SK-N-SH treated with all-trans-retinoic acid at 6 μM for 48 hours (cell line): ENCODE measurements at regions not wholly inside any gene's neighbourhood (a gene's known extent, or its start where the extent isn't known, plus 50 kb on each side); places are given as distances from the start of the nearest gene placed in this dataset.

Experiments used
- BACH2 ChIP-seq: fragments of 250-450 bp; sonication (Bioruptor Pico); IDR thresholded peaks from 2 replicates; pipeline ENCODE4 v1.9.0; 2021; ENCODE audit warnings: mild to moderate bottlenecking, borderline replicate concordance
- CREB5 ChIP-seq: fragments of 250-450 bp; sonication (Bioruptor Pico); IDR thresholded peaks from 2 replicates; pipeline ENCODE4 v1.5.1; 2020; ENCODE audit warnings: low read depth, mild to moderate bottlenecking, moderate library complexity
- CSDC2 ChIP-seq: fragments of 250-450 bp; sonication (Bioruptor Pico); IDR thresholded peaks from 2 replicates; pipeline ENCODE4 v1.5.0; 2020; ENCODE audit warnings: mild to moderate bottlenecking, moderate library complexity
- ESRRG ChIP-seq: fragments of 250-450 bp; sonication (Bioruptor Pico); IDR thresholded peaks from 2 replicates; pipeline ENCODE4 v1.6.1; 2021; ENCODE audit warnings: mild to moderate bottlenecking
- OSR1 ChIP-seq: fragments of 250-450 bp; sonication (Bioruptor Pico); IDR thresholded peaks from 2 replicates; pipeline ENCODE4 v1.8.0; 2022; ENCODE audit warnings: moderate library complexity, mild to moderate bottlenecking, inconsistent platforms
- RARB ChIP-seq: fragments of 250-450 bp; sonication (Bioruptor Pico); IDR thresholded peaks from 2 replicates; pipeline ENCODE4 v1.8.0; 2021; ENCODE audit warnings: mild to moderate bottlenecking, moderate library complexity
- TCF4 ChIP-seq: fragments of 250-450 bp; sonication (Bioruptor Pico); IDR thresholded peaks from 2 replicates; pipeline ENCODE4 v1.8.0; 2021; ENCODE audit warnings: mild to moderate bottlenecking, moderate library complexity, borderline replicate concordance
- ZC3H10 ChIP-seq: fragments of 250-450 bp; sonication (Bioruptor Pico); IDR thresholded peaks from 2 replicates; pipeline ENCODE4 v1.5.1; 2021; ENCODE audit warnings: mild to moderate bottlenecking, moderate library complexity
- ZFP30 ChIP-seq: fragments of 450-650 bp; formaldehyde crosslinking; IDR thresholded peaks from 2 replicates; pipeline ENCODE4 v1.5.0; 2022; ENCODE audit warnings: mild to moderate bottlenecking, moderate library complexity
- ZNF565 ChIP-seq: fragments of 450-650 bp; formaldehyde crosslinking; conservative IDR thresholded peaks from 2 replicates; pipeline ENCODE4 v1.5.0; 2020; ENCODE audit warnings: low read depth, mild to moderate bottlenecking, moderate library complexity

GRCh38 chr12:77734214-77734883, 96.3 kb upstream of the NAV3 start:
- TF ChIP-seq BACH2 (CRISPR knock-in tag) (no peak), ZFP30 (CRISPR knock-in tag) (no peak), CSDC2 (CRISPR knock-in tag) (no peak), ZNF565 (CRISPR knock-in tag) (no peak), ZC3H10 (CRISPR knock-in tag) (no peak), OSR1 (CRISPR knock-in tag) (no peak), ESRRG (no peak), RARB (CRISPR knock-in tag) (no peak; the same call in 1 of the 2 replicates), TCF4 (CRISPR knock-in tag) (no peak), CREB5 (CRISPR knock-in tag) (no peak)
